Activated CD4-positive, CD25-positive, alpha-beta regulatory T cell (primary cell): ENCODE measurements at regions not wholly inside any gene's neighbourhood (a gene's known extent, or its start where the extent isn't known, plus 50 kb on each side); places are given as distances from the start of the nearest gene placed in this dataset.

Experiments used
- DNase-seq, 4 experiments: peaks; one replicate each; lab custom pipeline; 2025; lab: John Stamatoyannopoulos, UW

GRCh38 chr9:127553793-127554192 is 58.3 kb upstream of the STXBP1 start:
- no peak for DNase-seq

- DNase-seq, result no peak
These were observed 56.9 kb upstream of the STXBP1 start for GRCh38 chr9:127554966-127555839.

GRCh38 chr9:127555840-127556820 is 55.9 kb upstream of the STXBP1 start:
- peak; percentile 24 to 49 (median 36) for DNase-seq

- DNase-seq, result no peak
These were observed 55.2 kb upstream of the STXBP1 start for GRCh38 chr9:127556871-127557270.

- DNase-seq, result peak in 1 of 4 experiments; percentile 12
These were observed 54.6 kb upstream of the STXBP1 start for GRCh38 chr9:127557466-127557869.

- no peak for DNase-seq
These were observed 54.0 kb upstream of the STXBP1 start for GRCh38 chr9:127557998-127558546.

- DNase-seq, result no peak
These were observed 53.4 kb upstream of the STXBP1 start for GRCh38 chr9:127558581-127559246.

GRCh38 chr9:127559247-127559680 is 52.8 kb upstream of the STXBP1 start:
- no peak for DNase-seq

GRCh38 chr9:127561491-127562278 is 50.4 kb upstream of the STXBP1 start:
- DNase-seq, result no peak
